IMR-90 (cell line): ENCODE measurements at regions not wholly inside any gene's neighbourhood (a gene's known extent, or its start where the extent isn't known, plus 50 kb on each side); places are given as distances from the start of the nearest gene placed in this dataset.

ENCODE experiments used
- ATAC-seq: fragments of 200-7000 bp; cut with Tn5 transposase; 2 replicates; pipeline ENCODE4 v1.9.1; 2020; ENCODE audit warnings: low read depth, mild to moderate bottlenecking, moderate library complexity
- BruUV-seq: library from RNA; stranded (reverse); fragments of 400-500 nt; replicated peaks from 2 replicates; lab custom pipeline; 2021; lab: Mats Ljungman, UMichigan
- CTCF ChIA-PET: fragments of 300-600 bp; formaldehyde crosslinking; extraction: SDS; loops from one replicate; lab custom pipeline; 2021; ENCODE audit warnings: antibody characterized with exemption; lab: Yijun Ruan, JAX
- POLR2A ChIA-PET: fragments of 300-600 bp; sonication (Branson Sonifier 250); formaldehyde crosslinking; loops from one replicate; lab custom pipeline; 2022; ENCODE audit warnings: antibody characterized with exemption; ENCODE audit not compliant: unreplicated experiment; lab: Charles Lee
- DNase-seq: peaks from one replicate; pipeline ENCODE4 v3.0.0; 2013
- H2AFZ ChIP-seq: replicated peaks from 2 replicates; pipeline ENCODE3; 2013; ENCODE audit warnings: low read length, mild to moderate bottlenecking; ENCODE audit not compliant: poor library complexity
- H2AK5ac ChIP-seq: 2 replicates; pipeline ENCODE4 v1.6.1; 2013; ENCODE audit warnings: low read depth, low read length, inconsistent platforms
- H2AK9ac ChIP-seq: replicated peaks from 2 replicates; pipeline ENCODE3; 2013; ENCODE audit warnings: mild to moderate bottlenecking, low read depth, low read length, moderate library complexity; ENCODE audit not compliant: poor library complexity
- H2BK120ac ChIP-seq: 2 replicates; pipeline ENCODE4 v1.6.1; 2013; ENCODE audit warnings: low read depth, low read length, inconsistent platforms
- H2BK15ac ChIP-seq: 3 replicates; pipeline ENCODE4 v1.6.1; 2013; ENCODE audit warnings: low read depth, low read length, inconsistent platforms
- H2BK20ac ChIP-seq: 2 replicates; pipeline ENCODE4 v1.6.1; 2013; ENCODE audit warnings: low read depth, mild to moderate bottlenecking, inconsistent platforms, low read length, moderate library complexity
- H2BK5ac ChIP-seq: 2 replicates; pipeline ENCODE4 v1.6.1; 2013; ENCODE audit warnings: mild to moderate bottlenecking, low read depth, low read length, inconsistent platforms; ENCODE audit not compliant: poor library complexity, severe bottlenecking
- H3K14ac ChIP-seq: replicated peaks from 2 replicates; pipeline ENCODE4 v1.6.1; 2013; ENCODE audit warnings: low read depth, low read length, inconsistent platforms
- H3K18ac ChIP-seq: 2 replicates; pipeline ENCODE4 v1.6.1; 2013; ENCODE audit warnings: low read depth, low read length, control low read depth
- H3K23ac ChIP-seq: 2 replicates; pipeline ENCODE4 v1.6.1; 2013; ENCODE audit warnings: low read depth, low read length, inconsistent platforms
- H3K27ac ChIP-seq: 2 replicates; pipeline ENCODE4 v1.5.1; 2013; ENCODE audit warnings: mild to moderate bottlenecking, control low read depth, low read length; ENCODE audit not compliant: insufficient read depth
- H3K27me3 ChIP-seq: 2 replicates; pipeline ENCODE4 v1.6.1; 2013; ENCODE audit warnings: low read length; ENCODE audit not compliant: control insufficient read depth, insufficient read depth
- H3K36me3 ChIP-seq: 2 replicates; pipeline ENCODE4 v1.6.1; 2013; ENCODE audit warnings: low read length, mixed read lengths; ENCODE audit not compliant: control insufficient read depth, insufficient read depth
- H3K4ac ChIP-seq: 2 replicates; pipeline ENCODE4 v1.6.1; 2013; ENCODE audit warnings: low read depth, low read length, inconsistent platforms
- H3K4me1 ChIP-seq: 2 replicates; pipeline ENCODE4 v1.6.1; 2013; ENCODE audit warnings: low read length, mixed read lengths; ENCODE audit not compliant: control insufficient read depth, insufficient read depth
- H3K4me2 ChIP-seq: 2 replicates; pipeline ENCODE4 v1.6.1; 2013; ENCODE audit warnings: low read depth, mild to moderate bottlenecking, control low read depth, low read length, moderate library complexity
- H3K4me3 ChIP-seq: 2 replicates; pipeline ENCODE4 v1.5.1; 2013; ENCODE audit warnings: low read depth, mild to moderate bottlenecking, control low read depth, low read length, moderate library complexity; ENCODE audit not compliant: insufficient read depth
- H3K56ac ChIP-seq: 2 replicates; pipeline ENCODE4 v1.6.1; 2013; ENCODE audit warnings: low read length, inconsistent platforms; ENCODE audit not compliant: insufficient read depth; ENCODE audit errors: extremely low read depth
- H3K79me1 ChIP-seq, 2 experiments: 2 replicates each; pipeline ENCODE4 v1.6.1; 2013; ENCODE audit warnings: low read length in 2 of 2, inconsistent platforms in 1 of 2, low read depth in 1 of 2
- H3K9ac ChIP-seq: 2 replicates; pipeline ENCODE4 v1.6.1; 2013; ENCODE audit warnings: low read depth, low read length, control low read depth
- H3K9me1 ChIP-seq: 2 replicates; pipeline ENCODE4 v1.6.1; 2013; ENCODE audit warnings: low read length, inconsistent platforms; ENCODE audit not compliant: insufficient read depth
- H3K9me3 ChIP-seq: 2 replicates; pipeline ENCODE4 v1.6.1; 2013; ENCODE audit warnings: low read length; ENCODE audit not compliant: control insufficient read depth, insufficient read depth
- H4K20me1 ChIP-seq: 2 replicates; pipeline ENCODE4 v1.6.1; 2013; ENCODE audit warnings: low read length, inconsistent platforms; ENCODE audit not compliant: insufficient read depth
- H4K5ac ChIP-seq: 2 replicates; pipeline ENCODE4 v1.6.1; 2013; ENCODE audit warnings: mild to moderate bottlenecking, low read depth, low read length, control low read depth
- H4K8ac ChIP-seq, 2 experiments: 2 replicates each; pipeline ENCODE4 v1.6.1; 2013; ENCODE audit warnings: low read depth in 2 of 2, low read length in 2 of 2, control low read depth in 1 of 2, inconsistent platforms in 1 of 2
- H4K91ac ChIP-seq: 2 replicates; pipeline ENCODE4 v1.6.1; 2013; ENCODE audit warnings: low read depth, low read length, inconsistent platforms; ENCODE audit not compliant: insufficient read depth
- WGBS, 2 experiments: methylation state at CpG; one replicate each; pipeline versions ENCODE4 v1.1.5 to v1.1.7; 2013; ENCODE audit warnings: missing lambda C conversion rate in 2 of 2; ENCODE audit not compliant: insufficient read length in 1 of 2; ENCODE audit errors: extremely low coverage in 2 of 2; 5-methylcytosine and 5-hydroxymethylcytosine counted together
- dilution Hi-C: fragments of 300-500 bp; cut with HindIII; formaldehyde crosslinking; loops from one replicate; pipeline ENCODE4 v1.14.3; 2018; ENCODE audit warnings: low sequenced_read_pairs; ENCODE audit not compliant: unreplicated experiment
- in situ Hi-C: fragments of 300-500 bp; cut with MboI; formaldehyde crosslinking; loops from 3 replicates; pipeline ENCODE4 v1.14.3; 2019; ENCODE audit warnings: low sequenced_read_pairs, inconsistent platforms, mixed read lengths
- intact Hi-C: fragments of 100-400 bp; cut with micrococcal nuclease; formaldehyde crosslinking; loops from 2 replicates; pipeline ENCODE4 v1.10.0; 2022
- TF ChIP-seq, protein P1 (sequence below): conservative IDR thresholded peaks from 2 replicates; pipeline ENCODE4 v1.5.1; 2012; ENCODE audit warnings: mild to moderate bottlenecking, low read depth, low read length, improper control_type of control experiment

- no peak overlapping the region for H2AFZ ChIP-seq
- H3K27ac ChIP-seq, result no peak overlapping the region
- dilution Hi-C loops, result no loop called here
- no peaks in the 10 kb centered on the region for H3K36me3 ChIP-seq
- no TSS peak for BruUV-seq
- no peaks in the 10 kb centered on the region for H3K9me1 ChIP-seq
- H2BK120ac ChIP-seq, result no peak overlapping the region
- intact Hi-C loops, result no loop called here
- H3K14ac ChIP-seq, result no peak overlapping the region
- no peak overlapping the region for H2AK5ac ChIP-seq
- no peak overlapping the region for H3K9ac ChIP-seq
- H4K8ac ChIP-seq, result no peak overlapping the region
- H3K18ac ChIP-seq, result no peak overlapping the region
- no peaks in the 10 kb centered on the region for H3K79me1 ChIP-seq
- no peak for ATAC-seq
- ChIA-PET CTCF (no interaction called here), POLR2A (no interaction called here)
- H3K4me1 ChIP-seq, result peaks cover 12% of the 10 kb centered on the region
- in situ Hi-C loops, result no loop called here
- H2BK20ac ChIP-seq, result no peak overlapping the region
- H4K91ac ChIP-seq, result no peak overlapping the region
- H3K56ac ChIP-seq, result no peak overlapping the region
- H3K9me3 ChIP-seq, result no peaks in the 10 kb centered on the region
- no peak overlapping the region for H3K4ac ChIP-seq
- no peak overlapping the region for H3K4me2 ChIP-seq
- no peak overlapping the region for H4K5ac ChIP-seq
- TF ChIP-seq, protein P1, sequence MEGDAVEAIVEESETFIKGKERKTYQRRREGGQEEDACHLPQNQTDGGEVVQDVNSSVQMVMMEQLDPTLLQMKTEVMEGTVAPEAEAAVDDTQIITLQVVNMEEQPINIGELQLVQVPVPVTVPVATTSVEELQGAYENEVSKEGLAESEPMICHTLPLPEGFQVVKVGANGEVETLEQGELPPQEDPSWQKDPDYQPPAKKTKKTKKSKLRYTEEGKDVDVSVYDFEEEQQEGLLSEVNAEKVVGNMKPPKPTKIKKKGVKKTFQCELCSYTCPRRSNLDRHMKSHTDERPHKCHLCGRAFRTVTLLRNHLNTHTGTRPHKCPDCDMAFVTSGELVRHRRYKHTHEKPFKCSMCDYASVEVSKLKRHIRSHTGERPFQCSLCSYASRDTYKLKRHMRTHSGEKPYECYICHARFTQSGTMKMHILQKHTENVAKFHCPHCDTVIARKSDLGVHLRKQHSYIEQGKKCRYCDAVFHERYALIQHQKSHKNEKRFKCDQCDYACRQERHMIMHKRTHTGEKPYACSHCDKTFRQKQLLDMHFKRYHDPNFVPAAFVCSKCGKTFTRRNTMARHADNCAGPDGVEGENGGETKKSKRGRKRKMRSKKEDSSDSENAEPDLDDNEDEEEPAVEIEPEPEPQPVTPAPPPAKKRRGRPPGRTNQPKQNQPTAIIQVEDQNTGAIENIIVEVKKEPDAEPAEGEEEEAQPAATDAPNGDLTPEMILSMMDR, result no peak
- no peaks in the 10 kb centered on the region for H4K20me1 ChIP-seq
- no peak for DNase-seq
- H3K23ac ChIP-seq, result no peak overlapping the region
- 0 out of 2 replicates have a peak, but pooled peaks cover 3% of the 10 kb centered on the region for H3K27me3 ChIP-seq
- H2AK9ac ChIP-seq, result no peak overlapping the region
- no peak overlapping the region for H2BK5ac ChIP-seq
- no peak overlapping the region for H3K4me3 ChIP-seq
- 100% methylated on average over 2 of the region's 4 CpGs; no CpG with 5 or more reads in 1 of the 2 experiments for WGBS, 2 experiments
- H2BK15ac ChIP-seq, result no peak overlapping the region
Measured at GRCh38 chr3:193862843-193863242, 269.8 kb downstream of the OPA1 start.
